Activated T-cell treated with anti-CD3 and anti-CD28 coated beads for 1 hour (primary cell): ENCODE measurements at regions not wholly inside any gene's neighbourhood (a gene's known extent, or its start where the extent isn't known, plus 50 kb on each side); places are given as distances from the start of the nearest gene placed in this dataset.

Source experiments
- DNase-seq: peaks from one replicate; pipeline ENCODE4 v3.0.0-alpha.2; 2020; ENCODE audit warnings: low read depth

DNA sequence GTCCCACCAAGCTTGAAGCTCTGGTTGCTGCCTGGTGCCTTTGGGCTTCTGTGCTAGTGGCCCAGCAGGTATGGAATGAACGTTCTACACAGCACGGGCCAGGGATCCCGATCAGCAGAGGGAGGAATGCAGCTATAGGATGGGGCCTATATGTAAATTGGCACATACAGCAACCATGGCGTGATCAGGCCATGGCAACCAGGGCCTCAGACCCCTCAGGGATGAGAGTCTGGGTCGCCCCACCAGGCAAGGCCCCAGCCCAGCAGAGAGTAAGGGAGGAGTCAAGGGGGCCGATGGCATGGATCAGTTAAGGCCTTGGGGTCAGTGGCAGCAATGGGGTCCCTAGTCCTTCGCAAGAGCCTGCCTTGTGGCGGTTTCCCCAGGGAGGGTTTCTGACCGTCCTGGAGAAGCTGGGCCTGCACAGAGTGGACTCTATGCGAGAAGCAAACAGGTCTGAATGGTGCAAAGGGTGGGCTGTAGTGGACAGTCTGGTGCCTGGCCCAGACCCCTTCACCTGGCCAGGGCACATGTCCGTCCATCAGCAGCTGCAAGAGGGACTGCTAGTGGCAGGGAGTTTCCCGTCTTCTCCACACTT, 98.2 kb upstream of the SLC22A11 start:
- DNase-seq = no peak

DNA sequence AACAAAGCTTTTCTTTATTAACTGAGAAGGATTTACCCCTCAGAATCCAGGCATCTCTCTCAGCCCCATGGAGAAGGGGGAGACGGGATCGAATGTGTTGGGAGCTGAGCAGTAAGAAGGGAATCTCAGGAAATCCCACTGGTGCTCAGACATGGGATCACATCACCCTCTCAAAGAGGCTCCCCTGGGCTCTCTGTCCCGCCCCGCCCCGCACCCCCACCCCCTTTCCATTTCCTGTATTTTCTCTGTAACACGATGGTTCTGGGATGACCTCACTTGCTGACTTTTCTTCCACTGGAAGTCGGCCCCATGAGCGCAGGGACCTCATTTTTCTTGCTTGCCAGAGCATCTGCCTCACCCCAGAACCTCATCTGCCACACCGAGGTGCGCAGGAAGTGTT, 96.7 kb upstream of the SLC22A11 start:
- no peak for DNase-seq

DNA sequence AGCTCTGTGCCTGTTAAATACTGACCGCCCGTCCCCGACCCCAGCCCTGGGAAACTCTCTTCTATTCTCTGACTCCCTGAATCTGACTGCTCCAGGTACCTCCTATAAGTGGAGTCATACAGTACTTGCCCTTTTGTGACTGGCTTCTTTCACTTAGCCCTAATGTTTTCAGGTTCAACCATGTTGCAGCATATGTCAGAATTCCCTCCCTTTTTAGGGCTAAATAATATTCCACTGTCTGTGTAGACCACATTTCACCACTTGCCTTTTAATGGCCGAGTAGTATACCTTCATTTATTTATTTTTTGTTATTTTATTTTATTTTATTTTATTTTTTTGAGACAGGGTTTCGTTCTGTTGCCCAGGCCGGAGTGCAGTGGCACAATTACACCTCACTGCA, 96.1 kb upstream of the SLC22A11 start:
- DNase-seq = no peak

DNA sequence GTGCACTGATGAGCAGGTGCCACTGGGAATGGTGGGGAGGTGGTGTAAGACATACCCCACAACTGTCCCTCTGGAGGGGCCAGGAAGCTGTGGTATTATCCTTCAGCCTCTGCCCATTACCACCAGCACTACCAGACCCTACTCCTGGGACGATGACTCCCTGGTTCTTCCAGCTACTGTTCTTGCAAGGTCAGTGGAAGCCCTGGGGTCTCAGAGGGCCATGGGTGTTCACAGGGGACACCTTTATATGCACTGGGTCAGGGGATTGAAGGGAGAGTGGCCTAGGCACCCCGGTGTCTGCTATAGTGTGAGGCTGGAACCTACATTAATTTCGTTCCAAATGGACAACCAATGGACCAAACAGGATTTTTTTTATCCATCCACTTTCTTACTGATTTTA, 94.7 kb upstream of the SLC22A11 start:
- no peak for DNase-seq

DNA sequence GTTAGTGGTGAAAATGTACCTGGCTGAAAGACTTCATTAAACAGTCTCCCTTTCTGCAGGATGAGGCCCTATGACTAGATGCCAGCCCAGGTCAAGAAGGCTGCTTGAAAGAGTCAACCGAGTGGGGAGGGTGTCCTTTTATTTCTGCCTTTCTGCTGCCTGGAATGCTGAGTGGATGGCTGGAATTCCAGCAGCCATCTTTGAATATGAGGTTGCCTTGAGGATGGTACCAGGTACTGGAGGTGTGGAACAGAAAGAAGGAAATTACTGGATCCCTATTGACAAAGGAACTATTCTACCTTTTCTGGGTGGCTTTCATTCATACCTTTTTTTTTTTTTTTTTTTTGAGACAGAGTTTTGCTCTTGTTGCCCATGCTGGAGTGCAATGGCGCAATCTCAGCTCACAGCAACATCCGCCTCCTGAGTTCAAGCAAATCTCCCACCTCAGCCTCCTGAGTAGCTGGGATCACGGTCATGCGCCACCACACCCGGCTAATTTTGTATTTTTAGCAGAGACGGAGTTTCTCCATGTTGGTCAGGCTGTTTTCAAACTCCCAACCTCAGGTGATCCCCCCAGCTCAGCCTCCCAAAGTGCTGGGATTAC, 89.5 kb upstream of the SLC22A11 start:
- no peak for DNase-seq

DNA sequence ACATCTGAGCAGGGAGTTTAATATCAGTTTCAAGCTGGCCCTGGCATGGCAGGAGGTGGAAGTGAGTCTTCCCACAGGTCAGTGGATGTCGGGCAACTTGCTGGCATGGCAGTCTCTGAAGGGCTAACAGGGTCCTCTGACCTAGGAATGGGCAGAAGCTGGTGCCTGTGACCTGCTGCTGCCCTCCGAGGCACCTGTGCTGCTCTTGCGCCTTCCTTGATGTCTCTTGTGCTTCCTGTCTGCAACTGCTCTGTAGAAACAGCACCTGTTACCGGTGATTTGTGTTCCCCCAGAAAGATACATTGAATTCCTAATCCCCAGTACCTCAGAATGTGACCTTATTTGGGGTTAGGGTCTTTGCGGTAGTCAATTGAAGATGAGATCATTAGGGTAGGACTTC, 86.5 kb upstream of the SLC22A11 start:
- no peak for DNase-seq

DNA sequence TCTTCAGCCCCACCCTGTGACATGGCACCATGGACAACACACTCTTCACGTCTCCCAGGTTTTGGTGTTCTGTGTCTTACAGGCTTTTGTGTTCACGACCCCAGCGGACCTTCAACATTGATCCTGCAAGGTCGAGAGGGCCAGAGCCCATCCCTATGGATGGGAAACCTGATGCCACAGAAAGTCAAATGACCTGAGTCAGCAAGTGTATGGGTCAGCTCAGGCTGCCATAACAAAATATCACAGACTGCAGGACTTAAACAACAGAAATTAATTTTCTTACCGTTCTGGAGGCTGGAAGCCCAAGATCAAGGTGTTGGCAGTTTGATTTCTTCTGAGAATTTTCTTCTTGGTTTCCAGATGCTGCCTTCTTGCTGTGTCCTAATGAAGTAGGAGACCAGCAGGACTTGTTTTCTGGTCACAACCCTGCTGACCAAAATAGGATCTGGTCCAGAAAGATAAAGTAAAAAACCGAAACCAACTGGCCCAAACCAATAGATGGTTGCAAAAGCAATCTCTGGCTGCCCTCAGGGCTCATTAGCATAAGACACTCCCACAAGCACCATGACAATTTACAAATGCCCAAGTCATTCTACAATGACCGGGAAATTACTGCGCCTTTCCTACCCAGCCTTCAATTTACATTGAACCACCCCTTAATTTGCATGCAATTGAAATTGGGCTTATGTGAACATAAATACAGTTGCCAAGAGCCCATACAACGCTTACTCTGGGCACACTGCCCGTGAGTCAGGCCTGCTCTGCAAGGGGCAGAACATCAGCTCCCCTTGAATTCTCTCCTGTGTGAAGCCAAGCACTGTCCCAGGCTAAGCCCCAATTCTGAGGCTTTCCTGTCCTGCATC, 82.9 kb upstream of the SLC22A11 start:
- DNase-seq = no peak

DNA sequence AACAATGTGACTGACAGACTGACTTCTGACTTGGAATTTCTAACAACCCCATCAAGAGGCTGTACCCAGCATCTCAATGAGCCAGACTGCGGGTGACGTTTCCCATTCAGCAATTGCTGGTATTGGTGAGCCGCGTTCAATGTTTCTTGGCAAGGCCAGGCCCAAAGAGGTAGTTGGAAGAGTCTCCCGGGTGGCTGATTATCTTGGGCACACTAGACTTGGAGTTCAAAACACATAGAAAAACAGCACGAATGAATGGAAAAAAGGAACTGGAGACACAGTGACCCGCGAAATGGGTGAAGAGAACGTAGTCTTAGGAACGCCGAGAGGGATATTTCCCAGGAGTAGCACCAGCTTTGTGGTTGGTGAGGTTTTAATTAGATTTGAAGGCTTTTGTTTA, 81.1 kb upstream of the SLC22A11 start:
- DNase-seq = no peak

DNA sequence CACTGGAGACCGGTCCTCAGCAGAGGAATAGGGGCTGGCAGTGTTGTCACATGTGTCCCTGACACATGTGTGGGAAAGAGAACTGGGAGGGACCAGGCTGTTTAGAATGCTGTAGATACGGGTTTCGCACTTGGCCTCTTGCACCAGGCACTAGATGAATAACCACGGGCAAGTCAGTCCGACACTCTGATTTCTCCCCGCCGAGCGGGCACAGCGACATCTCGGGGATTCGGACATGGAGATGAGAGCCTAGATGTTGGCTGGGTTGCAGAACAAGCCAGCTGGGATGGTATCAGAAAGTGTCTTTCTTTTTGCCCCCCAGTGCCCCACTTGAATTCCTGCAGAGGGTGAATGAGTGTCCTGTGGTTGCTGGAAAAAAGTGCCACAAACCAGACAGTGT, 80.6 kb upstream of the SLC22A11 start:
- DNase-seq = no peak

DNA sequence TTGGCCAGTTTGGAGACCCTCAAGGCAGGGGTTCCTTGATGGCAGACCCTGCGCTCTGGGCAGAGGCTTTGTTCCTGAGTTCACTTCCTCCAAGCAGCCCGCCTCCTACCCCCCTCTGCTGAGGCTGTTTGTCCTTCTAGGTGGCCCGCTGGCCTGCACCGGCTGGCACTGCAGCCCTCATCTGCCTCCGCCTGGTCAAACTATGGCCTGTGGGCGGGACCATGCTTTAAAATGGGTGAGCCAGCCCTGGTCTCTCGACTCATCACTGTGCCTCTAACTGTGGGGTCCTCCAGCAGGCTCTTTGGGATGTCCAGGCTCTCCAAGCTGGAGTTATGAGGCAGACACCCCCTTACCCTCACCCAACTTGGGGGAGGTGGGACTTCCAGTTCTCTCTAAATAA, 78.9 kb upstream of the SLC22A11 start:
- DNase-seq = no peak

DNA sequence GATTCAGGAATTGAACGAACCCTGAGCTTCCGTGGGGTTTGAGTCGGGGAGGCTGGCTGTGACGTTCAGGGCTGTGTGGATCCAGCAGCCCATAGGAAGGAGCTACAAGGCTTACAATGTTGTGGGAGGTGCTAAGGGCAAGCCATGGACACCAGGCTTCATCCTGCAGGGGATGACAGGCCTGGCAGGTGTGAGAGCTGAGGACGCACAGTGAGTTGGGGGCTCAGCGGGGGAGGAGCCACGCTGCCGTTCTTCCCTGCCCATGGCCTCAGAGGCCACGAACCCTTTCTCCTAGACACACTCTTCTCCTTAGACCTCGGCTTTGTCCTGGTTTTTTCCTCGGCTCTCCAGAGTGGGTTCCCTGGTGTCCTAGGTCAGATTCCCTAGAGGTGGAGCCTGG, 78.1 kb upstream of the SLC22A11 start:
- no peak for DNase-seq

DNA sequence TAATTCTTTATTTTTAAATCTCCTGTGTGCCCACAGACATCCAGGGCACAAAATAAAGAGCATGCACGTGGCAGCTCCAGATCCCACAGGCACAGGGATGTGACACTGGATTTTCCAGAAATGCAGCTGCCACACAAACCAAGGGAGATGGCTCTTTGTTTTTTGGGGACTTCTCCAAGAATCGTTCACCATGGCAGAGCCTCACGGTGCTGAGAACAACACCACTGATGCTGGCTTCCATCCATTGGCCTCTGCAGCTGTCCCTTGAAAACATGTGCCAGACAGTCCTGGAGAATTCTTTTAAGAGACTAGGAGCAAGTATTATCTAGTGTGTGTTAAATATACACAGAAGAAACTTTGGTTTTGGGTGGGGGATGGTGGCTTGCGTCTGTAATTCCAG, 73.2 kb upstream of the SLC22A11 start:
- DNase-seq = no peak

DNA sequence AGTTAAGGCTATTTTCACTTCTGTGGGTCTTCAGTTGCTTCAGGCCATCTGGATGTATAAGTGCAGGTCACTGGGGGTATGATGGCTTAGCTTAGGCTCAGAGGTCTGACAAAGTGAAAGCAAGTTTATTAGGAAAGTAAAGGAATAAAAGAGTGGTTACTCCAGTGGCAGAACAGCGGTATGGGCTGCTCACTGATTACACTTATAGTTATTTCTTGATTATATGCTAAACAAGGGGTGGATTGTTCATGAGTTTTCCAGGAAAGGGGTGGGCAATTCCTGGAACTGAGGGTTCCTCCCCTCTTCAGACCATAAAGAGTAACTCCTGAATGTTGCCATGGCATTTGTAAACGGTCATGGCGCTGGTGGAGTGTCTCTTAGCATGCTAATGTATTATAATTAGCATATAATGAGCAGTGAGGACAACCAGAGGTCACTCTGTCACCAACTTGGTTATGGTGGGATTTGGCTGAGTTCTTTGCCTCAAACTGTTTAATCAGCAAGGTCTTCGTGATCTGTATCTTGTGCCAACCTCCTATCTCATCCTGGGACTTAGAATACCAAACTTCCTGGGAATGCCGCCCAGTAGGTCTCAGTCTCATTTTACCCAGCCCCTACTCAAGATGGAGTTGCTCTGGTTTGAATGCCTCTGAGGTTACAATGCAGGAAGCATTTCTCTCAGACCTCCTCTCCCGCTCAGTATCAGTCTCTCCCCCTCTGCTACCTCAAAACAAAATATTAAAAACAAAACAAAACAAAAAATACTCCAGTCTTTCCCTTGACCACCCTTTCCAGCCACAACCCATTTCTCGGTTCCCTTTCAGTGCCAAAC, 71.3 kb upstream of the SLC22A11 start:
- no peak for DNase-seq

DNA sequence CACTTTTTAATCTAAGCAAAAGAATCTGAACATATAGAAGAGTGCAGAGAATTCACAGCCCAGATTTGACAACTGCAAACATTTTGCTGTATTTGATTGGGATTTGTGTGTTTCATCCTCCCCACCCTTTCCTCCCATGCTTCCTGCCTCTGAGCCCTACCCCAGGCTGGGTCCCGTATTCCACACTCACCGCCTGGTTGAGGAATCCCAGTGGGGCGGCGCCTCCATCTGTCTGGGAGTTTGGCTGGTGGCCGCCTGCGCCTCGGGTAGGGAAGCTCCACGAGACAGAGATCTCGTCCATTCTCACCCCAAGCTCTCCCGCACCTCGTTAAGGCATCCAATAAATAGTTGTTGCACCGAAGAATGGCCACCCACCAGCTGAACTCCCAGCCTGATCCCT, 70.7 kb upstream of the SLC22A11 start:
- no peak for DNase-seq

DNA sequence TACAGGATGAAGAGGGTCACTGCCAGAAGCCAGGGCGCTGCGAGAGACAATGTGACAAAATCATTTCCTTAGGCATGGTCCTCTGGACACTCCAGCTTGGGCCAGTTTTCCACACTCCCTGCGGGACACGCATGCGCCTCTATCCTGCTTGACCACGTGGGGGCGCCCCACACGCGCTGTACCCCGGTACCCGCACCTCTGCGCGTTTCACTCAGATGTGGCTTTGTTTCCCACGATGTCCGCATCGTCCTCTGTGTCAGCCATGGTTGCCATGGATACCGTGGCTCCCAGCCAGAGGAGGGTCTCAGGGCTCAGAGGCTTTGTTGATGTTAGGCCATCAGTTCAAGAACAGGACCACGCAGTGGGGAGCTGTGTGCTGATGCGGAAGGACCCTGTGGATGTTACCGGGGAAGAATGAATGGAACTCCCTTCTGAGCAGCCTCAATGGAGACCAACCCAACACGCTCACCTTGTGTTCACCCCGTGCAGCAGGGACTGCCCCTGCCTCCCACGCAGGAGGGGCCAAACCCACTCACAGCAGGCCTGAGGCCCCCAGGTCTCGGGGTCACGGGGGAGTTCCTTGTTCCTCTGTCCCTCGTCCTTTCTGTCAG, 65.8 kb upstream of the SLC22A11 start:
- DNase-seq = peak; percentile 36

DNA sequence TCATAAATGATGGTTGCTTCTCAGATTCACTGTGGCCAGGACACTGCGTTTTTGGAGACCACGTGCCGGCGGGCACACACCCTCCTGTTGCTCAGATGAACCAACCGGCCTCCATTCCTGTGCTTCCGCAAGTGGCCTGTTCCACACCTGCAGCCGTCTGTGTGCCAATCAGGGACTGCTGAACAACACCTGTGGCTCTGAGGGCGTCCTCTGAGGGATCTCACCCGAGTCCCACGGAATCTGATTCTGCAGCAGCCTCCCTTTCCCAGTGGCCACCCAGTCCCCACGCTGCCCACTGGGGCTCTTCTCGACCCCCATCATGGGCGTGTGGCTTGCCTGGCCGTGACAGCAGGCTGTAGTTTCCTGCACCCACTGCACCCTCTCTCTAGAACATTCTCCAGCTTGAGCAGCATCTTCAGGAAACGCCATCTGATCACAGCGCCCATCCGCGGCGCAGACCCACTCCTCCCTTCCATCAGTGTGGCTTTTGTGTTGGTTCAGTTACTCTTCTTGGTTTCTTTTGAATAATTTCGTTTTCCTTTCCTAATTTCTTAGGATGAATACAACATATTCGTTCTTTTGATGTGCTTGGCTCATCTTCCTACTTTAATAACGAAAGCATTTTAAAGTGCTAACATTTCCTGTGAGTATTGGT, 65.1 kb upstream of the SLC22A11 start:
- no peak for DNase-seq

DNA sequence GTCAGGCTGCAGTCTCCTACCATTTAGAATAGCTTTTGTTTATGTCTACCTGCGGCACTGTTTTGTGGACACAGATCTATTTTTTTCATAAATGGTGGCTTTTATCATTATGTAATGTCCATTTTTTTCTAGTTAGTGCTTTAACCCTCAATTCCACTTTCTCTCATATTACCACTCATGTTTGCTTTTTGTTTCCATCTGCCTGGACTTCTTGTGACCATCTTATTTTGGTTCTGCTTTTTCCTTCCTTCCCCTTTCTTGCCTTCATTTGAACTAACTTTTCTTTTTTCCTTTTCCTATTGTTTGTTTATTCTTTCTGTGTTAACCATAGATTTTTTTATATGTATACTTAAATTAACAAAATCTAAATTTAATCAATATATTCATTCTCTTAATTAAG, 63.2 kb upstream of the SLC22A11 start:
- DNase-seq = no peak

DNA sequence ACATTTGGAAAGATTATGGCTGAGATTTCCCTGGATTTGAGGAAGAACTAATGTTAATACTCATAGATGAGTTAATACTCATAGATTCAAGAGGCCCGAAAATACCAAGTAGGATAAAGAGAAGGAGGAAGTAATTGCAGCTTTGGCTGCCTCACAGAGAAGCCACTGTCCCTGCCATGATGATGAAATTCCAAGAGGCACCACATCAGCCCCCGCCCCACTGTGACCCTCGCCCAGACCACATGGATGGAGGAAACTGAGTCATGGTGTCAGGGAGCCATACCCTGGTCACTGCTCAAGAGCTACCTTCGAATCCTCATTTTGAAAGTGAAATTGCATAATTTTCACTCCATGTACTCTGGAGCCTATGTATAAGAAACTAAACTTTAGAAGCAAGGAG, 57.6 kb upstream of the SLC22A11 start:
- DNase-seq = no peak

DNA sequence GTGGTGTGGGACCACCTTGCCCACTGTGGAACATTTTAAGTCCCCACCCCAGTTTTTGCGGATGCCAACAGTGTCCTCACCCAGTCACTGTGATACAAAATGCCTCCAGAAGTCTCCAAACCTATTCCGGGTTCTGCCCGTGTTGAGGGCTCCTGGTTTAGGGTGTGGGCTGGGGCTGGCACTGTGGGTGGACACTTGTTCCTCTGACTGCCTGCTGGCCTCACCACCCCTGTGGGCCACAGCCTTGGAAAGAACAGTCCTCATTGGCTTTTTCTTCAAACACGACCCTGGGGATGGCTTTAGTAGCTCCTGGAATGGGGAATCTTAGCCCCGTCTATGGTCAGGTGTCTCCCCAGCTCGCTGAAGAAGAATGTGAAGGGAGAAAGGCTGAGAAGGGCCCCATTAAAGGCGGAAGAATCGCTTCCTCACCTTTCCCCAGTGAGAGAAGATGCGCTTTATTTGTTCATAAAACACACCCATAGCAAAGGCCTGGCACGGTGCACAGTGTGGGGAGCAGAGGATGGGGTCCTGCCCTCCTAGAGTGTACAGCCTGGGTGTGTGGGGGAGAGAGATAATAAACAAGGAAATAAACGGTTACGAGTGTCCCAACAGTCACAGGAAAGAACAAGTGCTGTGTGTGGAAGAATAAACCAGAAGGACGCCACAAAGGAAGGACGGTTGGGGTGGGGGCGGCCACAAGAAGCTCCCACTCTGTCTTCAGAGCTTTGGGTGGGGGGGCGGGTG, 56.3 kb upstream of the SLC22A11 start:
- DNase-seq = no peak

DNA sequence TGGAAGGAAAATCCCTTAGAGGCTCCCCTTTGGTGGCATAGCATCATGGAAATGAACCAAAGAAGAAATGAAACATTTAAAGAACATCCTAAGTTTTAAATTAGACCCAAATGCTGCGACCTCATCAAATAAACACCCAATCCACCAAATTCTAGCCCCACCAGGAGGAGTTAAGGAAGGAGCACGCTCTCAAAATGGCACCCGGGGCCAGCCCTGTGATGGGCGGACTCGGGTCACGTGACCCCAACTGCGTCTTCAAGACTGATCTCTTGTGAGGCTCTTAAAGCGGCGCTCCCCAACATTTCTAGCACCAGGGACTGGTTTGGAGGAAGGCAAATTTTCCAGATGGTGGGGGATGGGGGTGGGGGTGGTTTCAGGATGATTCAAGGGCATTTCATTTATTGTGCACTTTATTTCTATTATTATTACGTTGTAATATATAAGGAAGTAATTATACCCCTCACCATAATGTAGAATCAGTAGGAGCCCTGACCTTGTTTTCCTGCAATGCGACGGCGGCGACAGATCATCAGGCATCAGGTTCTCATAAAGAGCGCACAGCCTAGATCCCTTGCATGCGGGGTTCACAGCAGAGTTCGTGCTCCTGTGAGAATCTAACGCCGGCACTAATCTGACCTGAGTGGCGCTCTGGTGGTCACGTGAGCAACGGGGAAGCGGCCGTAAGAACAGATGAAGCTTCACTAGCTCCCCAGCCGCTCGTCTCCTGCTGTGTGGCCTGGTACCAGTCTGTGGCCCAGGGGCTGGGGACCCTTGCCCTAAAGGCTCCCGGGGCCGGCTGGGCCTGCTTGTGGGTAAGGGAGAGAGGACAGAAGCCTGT, 55.3 kb upstream of the SLC22A11 start:
- DNase-seq = no peak
